H1 (cell line): ENCODE measurements at regions not wholly inside any gene's neighbourhood (a gene's known extent, or its start where the extent isn't known, plus 50 kb on each side); places are given as distances from the start of the nearest gene placed in this dataset.

Source experiments
- CTCF ChIA-PET: fragments of 300-600 bp; sonication (Branson Sonifier 250); formaldehyde crosslinking; loops from one replicate; lab custom pipeline; 2021; ENCODE audit not compliant: partially characterized antibody; lab: Charles Lee
- POLR2A ChIA-PET: fragments of 300-600 bp; sonication (Branson Sonifier 250); formaldehyde crosslinking; loops from one replicate; lab custom pipeline; 2021; ENCODE audit warnings: inconsistent platforms; ENCODE audit not compliant: partially characterized antibody; lab: Charles Lee
- DNase-seq, 2 experiments: peaks; one replicate each; pipeline versions ENCODE4 v3.0.0 to v3.0.0-alpha.2; 2010 to 2022; ENCODE audit warnings: low spot score in 2 of 2, low read depth in 1 of 2, mixed read lengths in 1 of 2
- FAIRE-seq: peaks from 2 replicates; lab custom pipeline; 2011; peaks lifted over from hg19 to GRCh38; lab: Jason Lieb, UNC
- H2AFZ ChIP-seq: 2 replicates; pipeline ENCODE4 v1.8.1; 2012; ENCODE audit warnings: low read length, inconsistent platforms
- H2AK5ac ChIP-seq: 2 replicates; pipeline ENCODE4 v1.6.1; 2013; ENCODE audit warnings: low read depth, low read length
- H2BK120ac ChIP-seq: replicated peaks from 2 replicates; pipeline ENCODE3; 2013; ENCODE audit warnings: low read depth, low read length, inconsistent platforms
- H2BK12ac ChIP-seq: 2 replicates; pipeline ENCODE4 v1.6.1; 2013; ENCODE audit warnings: low read depth, low read length
- H2BK15ac ChIP-seq: 2 replicates; pipeline ENCODE4 v1.6.1; 2013; ENCODE audit warnings: low read length
- H2BK20ac ChIP-seq: 2 replicates; pipeline ENCODE4 v1.6.1; 2013; ENCODE audit warnings: low read length
- H2BK5ac ChIP-seq: 2 replicates; pipeline ENCODE4 v1.6.1; 2013; ENCODE audit warnings: low read depth, low read length
- H3K14ac ChIP-seq: 2 replicates; pipeline ENCODE4 v1.6.1; 2013; ENCODE audit warnings: inconsistent platforms; ENCODE audit not compliant: insufficient read length
- H3K18ac ChIP-seq: 2 replicates; pipeline ENCODE4 v1.6.1; 2013; ENCODE audit warnings: low read length; ENCODE audit errors: extremely low read depth
- H3K23ac ChIP-seq: 2 replicates; pipeline ENCODE4 v1.6.1; 2013; ENCODE audit warnings: inconsistent platforms; ENCODE audit not compliant: insufficient read length
- H3K23me2 ChIP-seq: 2 replicates; pipeline ENCODE4 v1.6.1; 2013; ENCODE audit warnings: low read depth, low read length
- H3K27ac ChIP-seq: 2 replicates; pipeline ENCODE4 v1.6.1; 2011; ENCODE audit warnings: low read depth, low read length, inconsistent platforms
- H3K27me3 ChIP-seq, 4 experiments: replicated peaks in 1 of 4; 1 replicate in 1 of 4; 2 replicates in 3 of 4; pipeline versions ENCODE4 v1.6.1 to v1.8.1; 2011 to 2013; ENCODE audit warnings: low read length in 3 of 4, mild to moderate bottlenecking in 3 of 4, inconsistent platforms in 2 of 4, mixed read lengths in 2 of 4, moderate library complexity in 1 of 4; ENCODE audit not compliant: control insufficient read depth in 3 of 4, insufficient read depth in 3 of 4; ENCODE audit errors: extremely low read depth in 1 of 4
- H3K36me3 ChIP-seq, 4 experiments: 2 replicates each; pipeline versions ENCODE4 v1.6.1 to v1.8.1; 2011 to 2013; ENCODE audit warnings: mild to moderate bottlenecking in 4 of 4, low read length in 3 of 4, moderate library complexity in 2 of 4, control low read depth in 1 of 4, inconsistent platforms in 1 of 4; ENCODE audit not compliant: insufficient read depth in 4 of 4, control insufficient read depth in 2 of 4
- H3K4ac ChIP-seq: replicated peaks from 2 replicates; pipeline ENCODE3; 2013; ENCODE audit warnings: low read length, low read depth, mixed read lengths, inconsistent platforms; ENCODE audit not compliant: insufficient read length
- H3K4me1 ChIP-seq, 4 experiments: replicated peaks in 1 of 4; 1 replicate in 1 of 4; 2 replicates in 3 of 4; pipeline versions ENCODE4 v1.6.1 to v1.8.1; 2011 to 2013; ENCODE audit warnings: low read length in 3 of 4, inconsistent platforms in 2 of 4, mixed read lengths in 1 of 4; ENCODE audit not compliant: insufficient read depth in 4 of 4, control insufficient read depth in 3 of 4
- H3K4me2 ChIP-seq, 2 experiments: 2 replicates each; pipeline versions ENCODE4 v1.6.1 to v1.8.1; 2011 to 2013; ENCODE audit warnings: low read depth in 2 of 2, low read length in 2 of 2, control low read depth in 1 of 2, inconsistent platforms in 1 of 2, mild to moderate bottlenecking in 1 of 2; ENCODE audit not compliant: insufficient read depth in 1 of 2
- H3K4me3 ChIP-seq, 4 experiments: fragments of 200-600, 300-600 bp in 1 of 4; sonication (generic), shearing (Covaris generic), sonication (Bioruptor Twin) in 1 of 4; 2 replicates each; pipeline versions ENCODE4 v1.5.1 to v1.8.1; 2011 to 2016; ENCODE audit warnings: low read length in 4 of 4, low read depth in 3 of 4, control low read depth in 2 of 4, inconsistent platforms in 2 of 4, mild to moderate bottlenecking in 2 of 4, mixed read lengths in 1 of 4, moderate library complexity in 1 of 4; ENCODE audit not compliant: insufficient read depth in 2 of 4; ENCODE audit errors: extremely low read depth in 1 of 4
- H3K56ac ChIP-seq: replicated peaks from 2 replicates; pipeline ENCODE3; 2013; ENCODE audit warnings: low read depth, mild to moderate bottlenecking, mixed read lengths, low read length, inconsistent platforms; ENCODE audit not compliant: insufficient read length
- H3K79me1 ChIP-seq: 2 replicates; pipeline ENCODE4 v1.6.1; 2013; ENCODE audit warnings: low read depth, low read length, control low read depth
- H3K79me2 ChIP-seq, 2 experiments: 2 replicates each; pipeline versions ENCODE4 v1.6.1 to v1.8.1; 2012 to 2013; ENCODE audit warnings: low read length in 2 of 2, mild to moderate bottlenecking in 2 of 2, inconsistent platforms in 1 of 2; ENCODE audit not compliant: insufficient read depth in 2 of 2, control insufficient read depth in 1 of 2
- H3K9ac ChIP-seq, 4 experiments: replicated peaks in 1 of 4; 1 replicate in 1 of 4; 2 replicates in 3 of 4; pipeline versions ENCODE4 v1.6.1 to v1.8.1; 2011 to 2013; ENCODE audit warnings: low read depth in 3 of 4, low read length in 3 of 4, control low read depth in 2 of 4, mild to moderate bottlenecking in 2 of 4, moderate library complexity in 2 of 4, inconsistent platforms in 1 of 4; ENCODE audit errors: extremely low read depth in 1 of 4
- H3K9me3 ChIP-seq, 2 experiments: 2 replicates each; pipeline versions ENCODE4 v1.6.1 to v1.8.1; 2012 to 2013; ENCODE audit warnings: mild to moderate bottlenecking in 2 of 2, moderate library complexity in 2 of 2, control low read depth in 1 of 2, inconsistent platforms in 1 of 2, low read depth in 1 of 2, low read length in 1 of 2, mixed read lengths in 1 of 2; ENCODE audit not compliant: insufficient read depth in 2 of 2
- H4K20me1 ChIP-seq, 2 experiments: replicated peaks in 1 of 2; 2 replicates each; pipeline versions ENCODE3 to v1.8.1; 2011 to 2013; ENCODE audit warnings: inconsistent platforms in 2 of 2, low read length in 2 of 2, mild to moderate bottlenecking in 1 of 2; ENCODE audit not compliant: insufficient read depth in 2 of 2, control insufficient read depth in 1 of 2
- H4K5ac ChIP-seq: 2 replicates; pipeline ENCODE4 v1.6.1; 2013; ENCODE audit warnings: low read length, low read depth, mixed read lengths, inconsistent platforms; ENCODE audit not compliant: insufficient read length
- H4K8ac ChIP-seq: 2 replicates; pipeline ENCODE4 v1.8.0; 2013; ENCODE audit warnings: mild to moderate bottlenecking, moderate library complexity, low read length, inconsistent platforms; ENCODE audit not compliant: insufficient read depth; ENCODE audit errors: extremely low read depth
- H4K91ac ChIP-seq: replicated peaks from 2 replicates; pipeline ENCODE3; 2013; ENCODE audit warnings: low read length, mixed read lengths, inconsistent platforms; ENCODE audit not compliant: insufficient read length
- ATF2 ChIP-seq: IDR thresholded peaks from 2 replicates; pipeline ENCODE4 v1.6.1; 2012; ENCODE audit warnings: low read length, inconsistent platforms
- CEBPB ChIP-seq: IDR thresholded peaks from 2 replicates; pipeline ENCODE4 v1.6.1; 2012; ENCODE audit warnings: low read depth, low read length
- EGR1 ChIP-seq: IDR thresholded peaks from 2 replicates; pipeline ENCODE4 v1.6.1; 2011; ENCODE audit warnings: low read depth, low read length, borderline replicate concordance
- EP300 ChIP-seq, 2 experiments: IDR thresholded peaks; 1 replicate in 1 of 2; 2 replicates in 1 of 2; pipeline ENCODE4 v1.6.1; 2011 to 2012; ENCODE audit warnings: low read depth in 2 of 2, low read length in 2 of 2, mild to moderate bottlenecking in 2 of 2, borderline replicate concordance in 1 of 2, inconsistent platforms in 1 of 2, moderate library complexity in 1 of 2
- PHF8 ChIP-seq: fragments of 200-600 bp; sonication (generic); conservative IDR thresholded peaks from 2 replicates; pipeline ENCODE4 v1.7.1; 2012; ENCODE audit warnings: low read depth, mild to moderate bottlenecking, inconsistent platforms, low read length, moderate library complexity
- POLR2AphosphoS5 ChIP-seq: IDR thresholded peaks from 2 replicates; pipeline ENCODE4 v1.6.1; 2011; ENCODE audit warnings: low read depth, low read length
- RXRA ChIP-seq: IDR thresholded peaks from 2 replicates; pipeline ENCODE4 v1.6.1; 2011; ENCODE audit warnings: low read depth, mild to moderate bottlenecking, low read length, moderate library complexity; ENCODE audit not compliant: insufficient read depth
- SAP30 ChIP-seq: fragments of 300-600 bp; sonication (generic); IDR thresholded peaks from 2 replicates; pipeline ENCODE4 v1.7.1; 2012; ENCODE audit warnings: low read length, moderate library complexity, mild to moderate bottlenecking, inconsistent platforms; ENCODE audit not compliant: insufficient read depth, insufficient replicate concordance
- SP1 ChIP-seq: IDR thresholded peaks from 2 replicates; pipeline ENCODE4 v1.6.1; 2011; ENCODE audit warnings: low read depth, low read length
- WGBS, 2 experiments: shearing (Covaris generic) in 1 of 2; methylation state at CpG; one replicate each; pipeline versions ENCODE4 v1.1.6 to v1.1.7; 2013 to 2015; ENCODE audit warnings: low lambda C conversion rate in 2 of 2, mixed read lengths in 2 of 2, inconsistent platforms in 1 of 2, low coverage in 1 of 2, missing lambda C conversion rate in 1 of 2; ENCODE audit not compliant: insufficient replicate concordance in 2 of 2, insufficient coverage in 1 of 2, insufficient read length in 1 of 2; ENCODE audit errors: extremely low coverage in 1 of 2, missing lambda C conversion rate in 1 of 2; 5-methylcytosine and 5-hydroxymethylcytosine counted together

- Histone ChIP-seq H3K36me3 (no peaks in the 10 kb centered on the region), H4K8ac (no peak overlapping the region), H4K20me1 (no peaks in the 10 kb centered on the region), H3K4me2 (no peak overlapping the region), H3K18ac (no peak overlapping the region), H2AFZ (no peak overlapping the region), H3K4ac (no peak overlapping the region), H3K23ac (no peak overlapping the region), H3K79me2 (no peaks in the 10 kb centered on the region), H2BK12ac (no peak overlapping the region), H2AK5ac (no peak overlapping the region), H4K91ac (no peak overlapping the region), H3K9me3 (no peaks in the 10 kb centered on the region), H2BK5ac (no peak overlapping the region), H3K56ac (no peak overlapping the region), H2BK20ac (no peak overlapping the region), H2BK15ac (no peak overlapping the region), H3K23me2 (no peaks in the 10 kb centered on the region), H3K4me3 (no peak overlapping the region), H3K27me3 (no peaks in the 10 kb centered on the region; a peak in 1 of 7 replicates), H3K14ac (no peak overlapping the region), H3K4me1 (no peaks in the 10 kb centered on the region; a peak in 1 of 7 replicates), H3K79me1 (no peaks in the 10 kb centered on the region), H3K27ac (no peak overlapping the region), H4K5ac (no peak overlapping the region), H3K9ac (no peak overlapping the region), H2BK120ac (no peak overlapping the region)
- CTCF ChIA-PET, result interaction anchor here (1.0 to 1.5 kb wide), 3 partner anchors 13 to 57 kb away, joined by 3 to 5 read pairs (median 3); no protein-coding TSS in a partner anchor
- DNase-seq (no peak), FAIRE-seq (no peak)
- POLR2A ChIA-PET, result no interaction called here
- TF ChIP-seq RXRA (no peak), SAP30 (no peak), EGR1 (no peak), PHF8 (no peak), POLR2AphosphoS5 (no peak), EP300 (IDR thresholded peaks at IDR 0.05; ENCODE audit: borderline replicate concordance in 1 of 2, low read depth in 2 of 2, low read length in 2 of 2) (no peak), ATF2 (no peak), SP1 (no peak), CEBPB (no peak)
- WGBS, 2 experiments, result 90% methylated on average over 6 of the region's 6 CpGs; no CpG with 5 or more reads in 1 of the 2 experiments
Observed at GRCh38 chr14:95385701-95386100, 66.0 kb upstream of the CLMN start.
